ENCODE measurements at regions not wholly inside any gene's neighbourhood (a gene's known extent, or its start where the extent isn't known, plus 50 kb on each side); places are given as distances from the start of the nearest gene placed in this dataset.

DNA sequence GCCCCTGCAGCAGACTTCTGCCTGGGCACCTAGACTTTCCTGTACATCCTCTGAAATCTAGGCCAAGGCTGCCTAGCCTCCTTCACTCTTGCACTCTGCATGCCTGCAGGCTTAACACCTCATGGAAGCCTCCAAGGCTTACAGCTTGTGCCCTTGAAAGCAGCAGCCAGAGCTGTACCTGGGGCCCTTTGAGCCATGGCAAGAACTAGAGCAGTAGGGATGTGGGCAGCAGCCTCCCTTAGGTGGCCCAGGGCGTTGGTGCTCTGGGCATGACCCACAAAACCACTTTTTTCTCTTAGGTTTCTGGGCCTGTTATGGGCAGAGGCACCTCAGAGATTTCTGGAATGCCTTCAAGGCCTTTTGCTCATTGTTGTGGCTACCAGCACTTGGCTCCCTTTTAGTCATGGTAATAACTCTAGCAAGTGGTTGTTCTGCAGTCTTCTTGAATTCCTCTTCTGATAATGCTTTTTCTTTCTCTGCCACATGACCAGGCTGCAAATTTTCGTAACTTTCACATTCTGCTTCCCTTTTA is 606.2 kb downstream of the TLE4 start:
- no peaks in the 10 kb centered on the region for H3K27me3 Mint-ChIP-seq (ENCODE audit: low read depth)
- H3K27ac Mint-ChIP-seq: no peak overlapping the region
- ChIA-PET CTCF (no interaction called here), POLR2A (no interaction called here)
- H3K4me3 Mint-ChIP-seq: no peak overlapping the region
- H3K36me3 Mint-ChIP-seq (ENCODE audit: low read depth): no peaks in the 10 kb centered on the region
- ATAC-seq (no peak), DNase-seq (no peak)
- no peaks in the 10 kb centered on the region for H3K4me1 Mint-ChIP-seq (ENCODE audit: low read depth)
- no peaks in the 10 kb centered on the region for H3K9me3 Mint-ChIP-seq (ENCODE audit: insufficient read depth)

DNA sequence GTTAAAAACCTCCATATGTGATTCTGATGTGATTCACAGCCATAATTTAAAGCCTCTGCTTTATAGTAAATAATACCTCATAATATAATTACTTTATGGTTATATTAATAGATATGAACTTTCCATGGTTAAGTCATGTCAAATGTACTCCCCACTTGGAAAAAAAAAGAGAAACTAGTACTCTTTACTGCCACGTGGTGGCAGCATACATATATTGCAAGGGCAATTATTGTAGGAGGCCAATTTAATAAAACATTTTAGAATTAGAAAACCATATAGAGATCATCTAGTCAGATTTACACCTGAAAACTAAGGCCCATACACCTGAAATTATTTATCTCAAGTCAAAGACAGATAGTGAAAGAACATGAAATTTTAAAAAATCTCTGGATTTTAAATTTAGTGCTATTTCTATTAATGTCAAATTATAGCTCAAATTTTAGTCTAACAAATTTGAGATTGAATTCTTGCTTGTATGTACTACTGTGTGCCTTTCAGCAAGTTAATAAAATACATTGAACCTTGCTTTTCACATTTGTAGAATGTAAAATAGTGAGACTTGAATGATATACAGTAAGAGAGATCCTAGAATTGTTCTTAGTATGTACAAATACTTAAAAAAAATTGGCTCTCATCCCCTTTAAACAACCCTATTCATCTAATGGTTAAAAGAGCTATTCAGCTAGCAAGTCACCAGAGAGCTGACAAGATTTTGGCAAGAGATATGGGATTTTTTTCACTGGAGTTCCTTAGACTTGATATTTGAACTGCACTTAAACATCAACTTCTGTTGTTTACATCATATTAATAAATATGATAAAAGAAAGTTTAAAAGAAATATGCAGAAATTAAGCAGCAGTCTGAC is 603.8 kb downstream of the TLE4 start:
- Mint-ChIP-seq H3K27me3 (ENCODE audit: low read depth) (no peaks in the 10 kb centered on the region), H3K4me3 (no peak overlapping the region), H3K36me3 (ENCODE audit: low read depth) (no peaks in the 10 kb centered on the region), H3K27ac (no peak overlapping the region), H3K9me3 (ENCODE audit: insufficient read depth) (no peaks in the 10 kb centered on the region), H3K4me1 (ENCODE audit: low read depth) (no peaks in the 10 kb centered on the region)
- no peak for ATAC-seq
- ChIA-PET CTCF (no interaction called here), POLR2A (no interaction called here)
- peak; percentile 33 for DNase-seq

DNA sequence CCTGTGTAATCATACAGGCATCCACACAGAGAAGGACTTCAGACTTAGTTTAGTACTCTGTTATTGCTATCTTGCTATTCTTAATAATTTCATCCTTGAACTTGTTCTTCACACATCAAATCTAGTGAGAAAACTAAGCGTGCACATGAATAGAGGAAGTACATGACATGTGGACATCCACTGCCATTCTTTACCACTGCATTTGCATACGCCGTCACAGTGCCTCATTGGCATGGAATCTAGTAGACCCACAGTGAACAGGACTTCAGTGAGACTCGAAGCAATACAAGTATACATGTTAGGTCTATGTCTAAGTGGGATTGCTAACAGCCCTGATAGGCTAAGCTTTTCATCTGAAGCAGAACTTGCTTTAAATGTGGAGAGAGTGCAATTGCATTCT is 592.1 kb downstream of the TLE4 start:
- Mint-ChIP-seq H3K4me1 (ENCODE audit: low read depth) (no peaks in the 10 kb centered on the region), H3K27me3 (ENCODE audit: low read depth) (no peaks in the 10 kb centered on the region), H3K4me3 (no peak overlapping the region), H3K9me3 (ENCODE audit: insufficient read depth) (no peaks in the 10 kb centered on the region), H3K27ac (no peak overlapping the region), H3K36me3 (ENCODE audit: low read depth) (no peaks in the 10 kb centered on the region)
- ChIA-PET POLR2A (no interaction called here), CTCF (no interaction called here)
- ATAC-seq (no peak), DNase-seq (no peak)

DNA sequence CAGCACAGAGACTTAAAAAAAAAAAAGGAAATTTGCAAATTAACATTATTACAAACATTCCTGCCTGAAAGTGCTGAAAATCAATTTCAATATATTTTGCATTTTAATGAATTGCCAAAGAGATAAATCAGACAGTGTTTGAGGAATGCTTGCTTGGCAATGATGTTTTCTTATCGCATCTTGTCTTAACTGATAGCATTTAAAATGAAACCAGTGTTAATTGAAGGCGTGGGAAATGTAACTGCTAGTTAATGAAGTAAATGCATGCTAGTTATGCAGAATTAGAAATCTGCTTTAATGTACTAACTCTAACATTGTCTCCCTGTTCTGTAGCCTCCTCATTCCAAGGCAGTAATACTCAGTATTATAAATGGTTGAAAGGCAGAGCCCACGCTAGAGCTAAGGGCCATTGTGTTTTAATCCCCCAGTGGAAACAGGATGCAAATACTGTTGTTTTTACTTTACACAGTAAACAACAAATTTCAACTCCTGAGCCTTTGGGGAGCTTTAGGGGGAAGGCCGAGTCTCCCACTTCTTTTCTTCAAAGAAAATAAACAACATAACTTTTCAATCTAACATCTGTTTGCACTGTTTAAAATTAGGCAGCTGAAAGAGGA is 586.9 kb downstream of the TLE4 start:
- CTCF ChIA-PET: no interaction called here
- ATAC-seq: no peak

DNA sequence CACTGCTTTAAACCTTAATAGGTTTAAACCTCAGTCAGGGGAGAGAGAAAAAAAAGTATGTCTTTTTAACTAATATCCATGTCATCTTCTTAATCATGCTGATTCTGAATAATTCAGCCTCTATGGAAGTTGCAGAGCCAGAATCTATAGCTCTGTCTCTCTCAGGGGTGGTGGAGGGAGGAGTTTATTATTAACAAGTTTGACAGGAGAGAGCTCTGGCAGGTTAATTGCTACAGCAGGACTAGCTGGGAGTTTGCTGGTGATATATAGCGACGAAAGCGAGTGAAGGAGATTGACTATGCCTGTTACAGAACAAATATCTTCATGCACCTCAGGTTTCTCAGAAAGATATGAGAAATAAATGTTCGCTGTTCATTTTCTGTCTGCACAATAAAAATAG is 586.4 kb downstream of the TLE4 start:
- H3K27ac Mint-ChIP-seq: no peak overlapping the region
- ATAC-seq: no peak
- H3K36me3 Mint-ChIP-seq (ENCODE audit: low read depth): no peaks in the 10 kb centered on the region
- POLR2A ChIA-PET: no interaction called here
- CTCF ChIA-PET: no interaction called here
- no peak overlapping the region for H3K4me3 Mint-ChIP-seq
- DNase-seq: no peak
- no peaks in the 10 kb centered on the region for H3K4me1 Mint-ChIP-seq (ENCODE audit: low read depth)
- no peaks in the 10 kb centered on the region for H3K9me3 Mint-ChIP-seq (ENCODE audit: insufficient read depth)
- H3K27me3 Mint-ChIP-seq (ENCODE audit: low read depth): no peaks in the 10 kb centered on the region

More for the DNA sequence above, 586.9 kb downstream of the TLE4 start:
- no peaks in the 10 kb centered on the region for H3K9me3 Mint-ChIP-seq (ENCODE audit: insufficient read depth)
- H3K36me3 Mint-ChIP-seq (ENCODE audit: low read depth): no peaks in the 10 kb centered on the region
- no peaks in the 10 kb centered on the region for H3K27me3 Mint-ChIP-seq (ENCODE audit: low read depth)
- H3K4me1 Mint-ChIP-seq (ENCODE audit: low read depth): no peaks in the 10 kb centered on the region
- H3K4me3 Mint-ChIP-seq: no peak overlapping the region
- DNase-seq: no peak
- H3K27ac Mint-ChIP-seq: no peak overlapping the region
- POLR2A ChIA-PET: no interaction called here

DNA sequence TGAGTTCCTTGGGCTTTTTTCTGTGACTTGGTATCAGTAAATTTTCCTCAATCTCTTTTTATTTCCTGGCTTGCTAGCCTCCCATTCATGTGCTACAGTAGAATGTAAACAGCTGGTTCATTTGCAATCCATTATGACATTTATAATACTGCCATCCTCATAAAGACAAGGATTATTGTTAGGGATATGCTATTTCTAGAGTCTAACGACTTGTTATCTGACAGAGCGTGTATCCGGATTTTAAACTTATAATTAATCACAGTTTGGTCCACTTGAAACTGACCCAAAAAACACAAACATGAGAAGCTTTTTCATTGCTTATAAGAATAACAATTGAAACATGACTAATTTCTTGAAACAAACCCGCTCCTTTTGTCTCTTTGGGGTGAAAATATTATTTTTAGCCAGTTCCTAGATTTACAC is 585.8 kb downstream of the TLE4 start:
- DNase-seq (no peak), ATAC-seq (no peak)
- no peaks in the 10 kb centered on the region for H3K9me3 Mint-ChIP-seq (ENCODE audit: insufficient read depth)
- POLR2A ChIA-PET: no interaction called here
- no peak overlapping the region for H3K4me3 Mint-ChIP-seq
- no peaks in the 10 kb centered on the region for H3K36me3 Mint-ChIP-seq (ENCODE audit: low read depth)
- no peak overlapping the region for H3K27ac Mint-ChIP-seq
- H3K27me3 Mint-ChIP-seq (ENCODE audit: low read depth): no peaks in the 10 kb centered on the region
- no peaks in the 10 kb centered on the region for H3K4me1 Mint-ChIP-seq (ENCODE audit: low read depth)
- CTCF ChIA-PET: interaction anchor here (0.6 kb wide), 1 partner anchor 809 kb away, joined by 3 read pairs; no protein-coding TSS in a partner anchor

DNA sequence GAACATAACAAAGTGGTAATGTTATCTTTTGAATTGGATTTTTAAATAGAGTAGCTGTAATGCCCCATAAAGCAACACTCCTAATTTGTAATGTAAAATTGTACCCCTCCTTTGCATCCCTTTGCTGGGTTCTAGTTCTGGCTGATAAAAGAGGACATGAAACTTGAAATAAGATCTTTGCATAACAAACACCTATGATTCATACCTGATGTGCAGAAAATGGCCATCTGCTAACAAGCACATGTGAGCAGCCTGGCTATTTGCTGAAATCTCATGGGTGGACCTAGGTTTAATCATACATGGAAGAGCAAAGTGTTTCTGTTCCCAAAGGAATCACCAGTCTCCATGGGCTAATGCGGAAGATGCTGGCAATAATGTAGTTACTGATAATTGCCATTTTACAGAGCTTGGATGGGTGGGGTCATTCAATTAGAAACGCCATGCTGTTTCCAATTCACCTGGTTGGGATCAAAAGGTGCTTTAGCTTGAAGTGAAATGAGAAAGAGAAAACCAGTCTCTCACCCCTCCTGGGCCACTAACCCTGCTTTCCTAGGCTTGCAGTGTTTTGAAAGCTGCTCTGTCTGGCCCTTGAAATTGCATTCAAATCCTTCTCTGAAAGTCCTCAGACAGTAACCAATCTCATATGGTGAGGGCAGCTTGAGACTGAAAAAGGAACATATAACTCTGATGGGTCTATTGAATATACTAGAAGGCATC is 585.1 kb downstream of the TLE4 start:
- CTCF ChIA-PET: interaction anchor here (0.6 kb wide), 1 partner anchor 809 kb away, joined by 3 read pairs; no protein-coding TSS in a partner anchor
- Mint-ChIP-seq H3K36me3 (ENCODE audit: low read depth) (no peaks in the 10 kb centered on the region), H3K27me3 (ENCODE audit: low read depth) (no peaks in the 10 kb centered on the region)

DNA sequence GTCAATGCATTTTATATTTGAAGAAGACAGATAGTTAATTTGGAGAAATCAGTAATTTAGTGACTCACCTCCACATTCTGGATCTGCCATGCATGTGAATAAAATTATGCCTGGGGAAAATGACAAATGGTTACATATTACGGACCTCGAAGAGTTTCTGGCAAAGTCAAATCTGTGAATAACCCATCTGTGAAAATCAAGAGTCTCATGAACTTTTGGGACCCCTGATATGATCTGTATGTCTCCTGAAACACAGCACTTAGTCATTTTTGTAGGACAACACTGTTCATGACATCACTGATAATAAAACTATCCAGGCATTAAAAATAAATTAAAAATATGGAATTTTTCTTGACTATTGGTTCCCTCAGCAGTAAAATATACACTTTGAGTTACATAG is 584.5 kb downstream of the TLE4 start:
- no peak for DNase-seq
- Mint-ChIP-seq H3K27ac (no peak overlapping the region), H3K9me3 (ENCODE audit: insufficient read depth) (no peaks in the 10 kb centered on the region), H3K4me3 (no peak overlapping the region), H3K36me3 (ENCODE audit: low read depth) (no peaks in the 10 kb centered on the region), H3K27me3 (ENCODE audit: low read depth) (no peaks in the 10 kb centered on the region), H3K4me1 (ENCODE audit: low read depth) (no peaks in the 10 kb centered on the region)
- ChIA-PET CTCF (no interaction called here), POLR2A (no interaction called here)
- ATAC-seq: no peak

More for the DNA sequence above, 585.1 kb downstream of the TLE4 start:
- DNase-seq (no peak), ATAC-seq (no peak)
- Mint-ChIP-seq H3K4me3 (no peak overlapping the region), H3K27ac (no peak overlapping the region), H3K9me3 (ENCODE audit: insufficient read depth) (no peaks in the 10 kb centered on the region), H3K4me1 (ENCODE audit: low read depth) (no peaks in the 10 kb centered on the region)
- POLR2A ChIA-PET: no interaction called here

DNA sequence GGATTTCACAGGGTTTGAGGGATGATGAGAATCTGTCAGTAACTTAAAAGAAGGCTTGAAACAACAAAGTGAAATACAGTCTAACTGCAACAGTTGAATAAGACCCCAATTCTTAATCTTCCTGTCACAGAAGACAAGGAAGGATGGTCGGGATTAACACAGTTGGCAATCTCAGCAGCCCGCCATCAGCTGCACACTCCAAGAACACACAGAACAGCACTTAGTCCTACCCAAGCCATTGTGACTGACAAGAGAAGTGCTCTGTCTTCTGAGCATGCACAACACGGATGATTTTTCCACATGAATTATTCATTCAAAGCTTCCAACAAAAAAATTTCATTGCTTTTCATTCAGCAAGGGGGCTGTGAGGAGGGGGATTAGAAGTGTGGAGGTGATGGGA is 576.1 kb downstream of the TLE4 start:
- ATAC-seq (no peak), DNase-seq (no peak)
- CTCF ChIA-PET: no interaction called here
- H3K27me3 Mint-ChIP-seq (ENCODE audit: low read depth): no peaks in the 10 kb centered on the region
- H3K4me1 Mint-ChIP-seq (ENCODE audit: low read depth): no peaks in the 10 kb centered on the region
- H3K36me3 Mint-ChIP-seq (ENCODE audit: low read depth): no peaks in the 10 kb centered on the region
- POLR2A ChIA-PET: no interaction called here
- no peak overlapping the region for H3K4me3 Mint-ChIP-seq
- H3K27ac Mint-ChIP-seq: no peak overlapping the region
- H3K9me3 Mint-ChIP-seq (ENCODE audit: insufficient read depth): no peaks in the 10 kb centered on the region

DNA sequence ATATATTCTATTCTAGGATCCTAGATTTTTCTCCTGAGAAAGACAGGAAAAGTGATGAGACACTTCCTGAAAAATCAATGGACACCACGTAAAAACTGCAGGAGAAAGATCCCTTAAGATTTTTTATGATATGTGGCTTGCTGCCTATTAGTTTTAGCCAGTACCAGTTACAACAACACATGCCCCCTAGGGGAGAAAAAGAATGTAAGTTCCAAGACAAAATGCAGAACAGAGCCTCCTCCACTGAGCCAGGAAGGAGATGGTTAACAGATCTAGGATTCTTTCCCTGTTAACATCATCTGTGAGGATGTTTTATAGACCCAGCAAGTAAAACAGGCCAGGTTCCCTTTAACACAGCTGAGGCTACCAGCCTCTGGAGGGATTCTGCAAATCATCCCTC is 574.7 kb downstream of the TLE4 start:
- no peaks in the 10 kb centered on the region for H3K27me3 Mint-ChIP-seq (ENCODE audit: low read depth)
- no peaks in the 10 kb centered on the region for H3K4me1 Mint-ChIP-seq (ENCODE audit: low read depth)
- no peak for DNase-seq
- H3K36me3 Mint-ChIP-seq (ENCODE audit: low read depth): no peaks in the 10 kb centered on the region
- no peak overlapping the region for H3K4me3 Mint-ChIP-seq
- POLR2A ChIA-PET: no interaction called here
- no peak overlapping the region for H3K27ac Mint-ChIP-seq
- ATAC-seq: no peak
- CTCF ChIA-PET: no interaction called here
- no peaks in the 10 kb centered on the region for H3K9me3 Mint-ChIP-seq (ENCODE audit: insufficient read depth)

DNA sequence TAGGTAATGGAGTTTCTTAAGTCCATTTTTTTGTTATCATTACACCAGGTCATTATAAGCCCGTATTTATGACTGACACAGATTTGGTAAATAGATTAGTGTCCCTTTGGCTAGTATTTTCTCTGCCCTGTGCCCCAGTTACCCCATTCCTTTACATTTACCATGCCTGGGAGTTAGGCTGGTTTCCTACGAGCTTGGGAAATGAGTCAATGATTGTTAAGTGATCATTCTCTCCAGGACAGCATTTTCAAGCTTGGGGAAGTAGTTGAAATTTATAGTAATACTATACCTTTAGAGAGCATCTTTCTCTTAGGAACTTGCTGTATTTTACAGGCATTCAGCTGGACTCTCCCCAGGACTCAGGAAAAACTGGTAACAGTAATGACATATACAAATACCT is 573.1 kb downstream of the TLE4 start:
- H3K27ac Mint-ChIP-seq: no peak overlapping the region
- CTCF ChIA-PET: no interaction called here
- DNase-seq (no peak), ATAC-seq (no peak)
- no peaks in the 10 kb centered on the region for H3K4me1 Mint-ChIP-seq (ENCODE audit: low read depth)
- no peak overlapping the region for H3K4me3 Mint-ChIP-seq
- POLR2A ChIA-PET: no interaction called here
- no peaks in the 10 kb centered on the region for H3K36me3 Mint-ChIP-seq (ENCODE audit: low read depth)
- no peaks in the 10 kb centered on the region for H3K27me3 Mint-ChIP-seq (ENCODE audit: low read depth)
- H3K9me3 Mint-ChIP-seq (ENCODE audit: insufficient read depth): no peaks in the 10 kb centered on the region

DNA sequence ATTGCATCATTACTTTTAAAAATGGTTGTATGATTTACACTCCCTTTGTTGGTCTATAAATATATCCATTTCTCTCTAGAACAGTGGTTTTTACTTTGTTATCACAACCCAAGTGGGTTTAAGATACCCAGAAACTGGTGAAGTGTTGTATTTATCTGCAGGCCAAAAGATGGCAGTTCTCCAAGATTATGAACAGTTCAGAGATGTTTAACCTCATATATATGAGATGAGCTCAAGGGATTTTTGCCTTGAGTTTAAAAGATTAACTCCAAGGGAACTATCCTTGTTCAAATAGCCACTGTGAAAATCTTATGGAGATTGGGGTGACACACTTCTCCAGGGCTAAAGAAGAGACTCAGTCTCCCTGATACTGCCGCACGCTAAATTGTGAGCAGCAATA is 572.6 kb downstream of the TLE4 start:
- H3K4me3 Mint-ChIP-seq: no peak overlapping the region
- no peaks in the 10 kb centered on the region for H3K4me1 Mint-ChIP-seq (ENCODE audit: low read depth)
- H3K36me3 Mint-ChIP-seq (ENCODE audit: low read depth): no peaks in the 10 kb centered on the region
- ChIA-PET CTCF (no interaction called here), POLR2A (no interaction called here)
- no peaks in the 10 kb centered on the region for H3K9me3 Mint-ChIP-seq (ENCODE audit: insufficient read depth)
- no peaks in the 10 kb centered on the region for H3K27me3 Mint-ChIP-seq (ENCODE audit: low read depth)
- ATAC-seq (no peak), DNase-seq (no peak)
- no peak overlapping the region for H3K27ac Mint-ChIP-seq
